ENCODE measurements at regions not wholly inside any gene's neighbourhood (a gene's known extent, or its start where the extent isn't known, plus 50 kb on each side); places are given as distances from the start of the nearest gene placed in this dataset.

DNA sequence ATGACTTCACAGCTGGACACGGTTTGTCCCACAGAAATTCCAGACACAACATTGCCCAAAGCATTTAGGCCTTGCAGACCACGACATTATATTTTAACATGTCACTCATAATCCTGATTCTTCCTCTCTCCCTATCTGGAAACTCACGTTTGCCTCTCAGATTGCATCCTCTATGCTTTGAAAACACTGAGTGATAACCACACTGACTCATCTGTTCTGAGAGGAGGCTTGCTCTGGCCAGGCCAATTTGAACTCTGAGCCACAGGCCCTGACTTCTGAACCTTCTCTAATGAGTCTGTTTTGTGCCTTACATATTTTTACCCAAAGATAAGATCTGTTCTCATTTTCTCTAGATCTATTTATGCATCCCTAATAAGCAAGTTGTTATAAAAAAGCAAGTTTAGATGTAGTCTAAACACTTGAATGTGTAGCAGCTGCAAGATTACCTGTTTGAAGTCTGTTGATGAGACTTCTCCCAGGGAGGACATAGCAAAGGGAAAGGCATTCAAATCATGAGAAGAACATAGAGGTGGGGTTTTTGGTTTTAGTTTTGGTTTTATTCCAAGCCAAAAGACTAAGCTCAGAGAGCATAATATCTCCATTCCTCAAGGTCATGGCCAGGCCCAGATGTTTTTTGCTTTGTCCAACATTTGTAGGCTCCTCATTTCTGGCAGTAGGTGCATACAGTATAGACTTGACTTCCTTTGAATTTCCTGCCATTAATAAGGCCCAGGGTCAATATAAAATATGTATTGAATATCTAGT lies 234.4 kb upstream of the LRTM1 start:
- Histone ChIP-seq H3K4me3 (no peak overlapping the region), H3K9me3 (no peaks in the 10 kb centered on the region), H3K27ac (no peak overlapping the region), H3K36me3 (no peaks in the 10 kb centered on the region), H3K4me1 (peaks cover 0 to 5% (median 3%) of the 10 kb centered on the region in 4 donors), H3K27me3 (no peaks in the 10 kb centered on the region)
- no peak for TF ChIP-seq POLR2AphosphoS5 (IDR thresholded peaks at IDR 0.05)
- no peak for DNase-seq
- intact Hi-C loops (cut with DNase I; ENCODE audit: low total_unique reads), result no loop called here
- in situ Hi-C loops (cut with MboI; ENCODE audit: low pct_ligation_motif_present in 1 of 4, low pct_unique_long_range_greater_than_20kb in 1 of 4, low sequenced_read_pairs in 3 of 4), result no loop called here
- WGBS, 2 donors (ENCODE audit: low coverage in 1 of 2), result 41 to 67% methylated on average over 2 to 3 of the region's 3 CpGs

DNA sequence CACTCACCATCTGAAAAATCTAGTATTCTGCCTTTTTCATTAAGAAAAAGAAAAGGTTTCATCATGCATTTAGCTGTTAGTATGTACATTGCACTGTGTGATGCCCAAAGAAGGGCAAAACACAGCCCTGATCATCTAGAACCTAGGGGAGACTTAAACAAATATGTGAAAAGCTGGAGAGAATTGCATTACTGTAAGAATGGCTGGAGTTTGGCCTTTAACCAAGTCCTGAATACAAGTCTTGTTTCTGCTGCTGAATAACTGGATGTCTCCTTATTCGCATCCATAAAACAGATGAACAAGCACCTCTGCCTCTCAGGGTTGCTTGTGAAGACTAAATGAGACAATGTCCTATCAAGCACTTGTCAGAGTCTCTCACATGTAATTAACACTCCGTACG lies 233.4 kb upstream of the LRTM1 start:
- no peaks in the 10 kb centered on the region for H3K4me1 ChIP-seq
- no peak for DNase-seq
- H3K27ac ChIP-seq, result peak overlapping the region in 1 of 4 donors; percentile 25
- no peak for TF ChIP-seq EP300 (IDR thresholded peaks at IDR 0.05; ENCODE audit: low read depth)
- TF ChIP-seq POLR2AphosphoS5 (IDR thresholded peaks at IDR 0.05), result no peak
- no peak for TF ChIP-seq POLR2A (IDR thresholded peaks at IDR 0.05)
- TF ChIP-seq, protein P1, sequence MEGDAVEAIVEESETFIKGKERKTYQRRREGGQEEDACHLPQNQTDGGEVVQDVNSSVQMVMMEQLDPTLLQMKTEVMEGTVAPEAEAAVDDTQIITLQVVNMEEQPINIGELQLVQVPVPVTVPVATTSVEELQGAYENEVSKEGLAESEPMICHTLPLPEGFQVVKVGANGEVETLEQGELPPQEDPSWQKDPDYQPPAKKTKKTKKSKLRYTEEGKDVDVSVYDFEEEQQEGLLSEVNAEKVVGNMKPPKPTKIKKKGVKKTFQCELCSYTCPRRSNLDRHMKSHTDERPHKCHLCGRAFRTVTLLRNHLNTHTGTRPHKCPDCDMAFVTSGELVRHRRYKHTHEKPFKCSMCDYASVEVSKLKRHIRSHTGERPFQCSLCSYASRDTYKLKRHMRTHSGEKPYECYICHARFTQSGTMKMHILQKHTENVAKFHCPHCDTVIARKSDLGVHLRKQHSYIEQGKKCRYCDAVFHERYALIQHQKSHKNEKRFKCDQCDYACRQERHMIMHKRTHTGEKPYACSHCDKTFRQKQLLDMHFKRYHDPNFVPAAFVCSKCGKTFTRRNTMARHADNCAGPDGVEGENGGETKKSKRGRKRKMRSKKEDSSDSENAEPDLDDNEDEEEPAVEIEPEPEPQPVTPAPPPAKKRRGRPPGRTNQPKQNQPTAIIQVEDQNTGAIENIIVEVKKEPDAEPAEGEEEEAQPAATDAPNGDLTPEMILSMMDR (IDR thresholded peaks at IDR 0.05), result no peak
- in situ Hi-C loops (cut with MboI; ENCODE audit: low pct_ligation_motif_present in 1 of 4, low pct_unique_long_range_greater_than_20kb in 1 of 4, low sequenced_read_pairs in 3 of 4), result no loop called here
- H3K9me3 ChIP-seq, result no peaks in the 10 kb centered on the region
- no peaks in the 10 kb centered on the region for H3K36me3 ChIP-seq
- H3K27me3 ChIP-seq, result no peaks in the 10 kb centered on the region
- no peak overlapping the region for H3K4me3 ChIP-seq
- 80 to 88% methylated on average over 1 to 3 of the region's 3 CpGs for WGBS, 2 donors (ENCODE audit: low coverage in 1 of 2)
- intact Hi-C loops (cut with DNase I; ENCODE audit: low total_unique reads), result no loop called here

- no peak overlapping the region for H3K4me3 ChIP-seq
- TF ChIP-seq POLR2A (IDR thresholded peaks at IDR 0.05) (no peak), EP300 (IDR thresholded peaks at IDR 0.05; ENCODE audit: low read depth) (no peak), POLR2AphosphoS5 (IDR thresholded peaks at IDR 0.05) (no peak)
- TF ChIP-seq, protein P1 (IDR thresholded peaks at IDR 0.05), result no peak
- H3K4me1 ChIP-seq, result no peaks in the 10 kb centered on the region
- no peaks in the 10 kb centered on the region for H3K27me3 ChIP-seq
- no peaks in the 10 kb centered on the region for H3K9me3 ChIP-seq
- WGBS, 2 donors (ENCODE audit: low coverage in 1 of 2), result 60% methylated on average over 1 to 12 of the region's 12 CpGs
- DNase-seq, result peak; percentile 45
- in situ Hi-C loops (cut with MboI; ENCODE audit: low pct_ligation_motif_present in 1 of 4, low pct_unique_long_range_greater_than_20kb in 1 of 4, low sequenced_read_pairs in 3 of 4) (no loop called here), intact Hi-C loops (cut with DNase I; ENCODE audit: low total_unique reads) (no loop called here)
- peak overlapping the region in 1 of 4 donors; percentile 25 for H3K27ac ChIP-seq
- H3K36me3 ChIP-seq, result no peaks in the 10 kb centered on the region
These were observed 232.6 kb upstream of the LRTM1 start for GRCh38 chr3:55160241-55160983.

DNA sequence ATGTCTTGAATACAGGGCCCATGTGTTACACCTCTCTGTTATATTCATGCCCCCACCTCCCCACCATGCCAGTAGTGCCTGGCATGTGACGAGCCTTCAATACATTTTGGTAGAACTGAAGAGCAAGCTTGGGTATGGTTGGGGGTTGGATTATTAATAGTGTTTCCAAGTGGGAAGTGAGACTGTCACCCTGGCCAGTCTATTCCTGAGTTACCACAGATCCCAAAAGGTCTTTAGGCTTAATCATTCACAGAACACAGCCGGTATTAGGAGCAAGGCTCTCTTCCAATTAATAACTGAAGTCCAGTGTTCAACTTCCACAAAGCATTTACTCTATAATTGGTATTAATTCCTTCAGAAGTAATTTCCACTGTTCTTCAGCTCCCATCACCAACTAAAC lies 231.9 kb upstream of the LRTM1 start:
- in situ Hi-C loops (cut with MboI; ENCODE audit: low pct_ligation_motif_present in 1 of 4, low pct_unique_long_range_greater_than_20kb in 1 of 4, low sequenced_read_pairs in 3 of 4), result no loop called here
- no peak for DNase-seq
- Histone ChIP-seq H3K4me3 (no peak overlapping the region), H3K9me3 (no peaks in the 10 kb centered on the region), H3K4me1 (no peaks in the 10 kb centered on the region), H3K36me3 (no peaks in the 10 kb centered on the region), H3K27me3 (no peaks in the 10 kb centered on the region), H3K27ac (no peak overlapping the region)
- no peak for TF ChIP-seq EP300 (IDR thresholded peaks at IDR 0.05; ENCODE audit: low read depth)
- TF ChIP-seq POLR2A (IDR thresholded peaks at IDR 0.05), result no peak
- no peak for TF ChIP-seq POLR2AphosphoS5 (IDR thresholded peaks at IDR 0.05)
- TF ChIP-seq, protein P1 (IDR thresholded peaks at IDR 0.05), result no peak
- 76 to 79% methylated on average over 2 of the region's 2 CpGs for WGBS, 2 donors (ENCODE audit: low coverage in 1 of 2)
- intact Hi-C loops (cut with DNase I; ENCODE audit: low total_unique reads), result no loop called here
